Left ventricle myocardium inferior (tissue), 1 donor: ENCODE measurements at regions not wholly inside any gene's neighbourhood (a gene's known extent, or its start where the extent isn't known, plus 50 kb on each side); places are given as distances from the start of the nearest gene placed in this dataset.
A peak's percentile ranks its signal among the peaks of the same experiment; 100 is the strongest.

ENCODE experiments used
- DNase-seq: peaks from one replicate; pipeline ENCODE4 v3.0.0-alpha.2; 2020
- H3K27ac ChIP-seq: fragments of 200-600 bp; replicated peaks from 2 replicates; pipeline ENCODE4 v1.8.0; 2021
- H3K27me3 ChIP-seq: fragments of 200-600 bp; 2 replicates; pipeline ENCODE4 v1.8.0; 2021; ENCODE audit warnings: low read depth
- H3K36me3 ChIP-seq: fragments of 200-600 bp; 2 replicates; pipeline ENCODE4 v1.8.0; 2021
- H3K4me1 ChIP-seq: fragments of 200-600 bp; 2 replicates; pipeline ENCODE4 v1.8.0; 2021
- H3K4me3 ChIP-seq: fragments of 200-600 bp; 2 replicates; pipeline ENCODE4 v1.8.0; 2021; ENCODE audit warnings: mild to moderate bottlenecking, moderate library complexity
- H3K9me3 ChIP-seq: fragments of 200-600 bp; replicated peaks from 2 replicates; pipeline ENCODE4 v1.8.0; 2021
- CTCF ChIP-seq: fragments of 200-600 bp; IDR thresholded peaks from 2 replicates; pipeline ENCODE4 v1.8.0; 2021; ENCODE audit warnings: antibody characterized with exemption, mild to moderate bottlenecking, borderline replicate concordance
- intact Hi-C: fragments of 100-400 bp; cut with micrococcal nuclease; formaldehyde crosslinking; loops from one replicate; pipeline ENCODE4 v1.11.0; 2022
- donor health status: DM: no; HTN: yes; CAD: no; lungs with severe emphysema.

- Histone ChIP-seq H3K4me3 (no peak overlapping the region), H3K9me3 (no peaks in the 10 kb centered on the region), H3K36me3 (no peaks in the 10 kb centered on the region), H3K4me1 (peaks cover 46% of the 10 kb centered on the region), H3K27ac (peak overlapping the region; percentile 34), H3K27me3 (no peaks in the 10 kb centered on the region)
- intact Hi-C loops, result no loop called here
- TF ChIP-seq CTCF, result no peak
- DNase-seq, result peak; percentile 44
Observed at GRCh38 chr5:74201334-74202081, 439.0 kb downstream of the ENC1 start.

GRCh38 chr5:74200560-74200959, 440.0 kb downstream of the ENC1 start:
- DNase-seq, result no peak
- H3K27me3 ChIP-seq, result no peaks in the 10 kb centered on the region
- H3K4me3 ChIP-seq, result no peak overlapping the region
- H3K4me1 ChIP-seq, result peaks cover 36% of the 10 kb centered on the region
- H3K9me3 ChIP-seq, result no peaks in the 10 kb centered on the region
- H3K36me3 ChIP-seq, result no peaks in the 10 kb centered on the region
- no peak for TF ChIP-seq CTCF
- peak overlapping the region; percentile 34 for H3K27ac ChIP-seq
- intact Hi-C loops, result no loop called here

GRCh38 chr5:74199436-74200210, 440.9 kb downstream of the ENC1 start:
- intact Hi-C loops, result no loop called here
- no peak overlapping the region for H3K27ac ChIP-seq
- H3K27me3 ChIP-seq, result no peaks in the 10 kb centered on the region
- TF ChIP-seq CTCF, result no peak
- no peak for DNase-seq
- no peaks in the 10 kb centered on the region for H3K9me3 ChIP-seq
- no peaks in the 10 kb centered on the region for H3K36me3 ChIP-seq
- peaks cover 35% of the 10 kb centered on the region for H3K4me1 ChIP-seq
- H3K4me3 ChIP-seq, result no peak overlapping the region

GRCh38 chr5:74199005-74199404, 441.5 kb downstream of the ENC1 start:
- peaks cover 35% of the 10 kb centered on the region for H3K4me1 ChIP-seq
- H3K27me3 ChIP-seq, result no peaks in the 10 kb centered on the region
- DNase-seq, result no peak
- no peak overlapping the region for H3K27ac ChIP-seq
- no peaks in the 10 kb centered on the region for H3K9me3 ChIP-seq
- H3K4me3 ChIP-seq, result no peak overlapping the region
- intact Hi-C loops, result no loop called here
- no peak for TF ChIP-seq CTCF
- no peaks in the 10 kb centered on the region for H3K36me3 ChIP-seq

GRCh38 chr5:74198156-74198555, 442.4 kb downstream of the ENC1 start:
- no peak for TF ChIP-seq CTCF
- Histone ChIP-seq H3K27ac (no peak overlapping the region), H3K36me3 (no peaks in the 10 kb centered on the region), H3K9me3 (no peaks in the 10 kb centered on the region), H3K4me1 (peaks cover 35% of the 10 kb centered on the region), H3K27me3 (no peaks in the 10 kb centered on the region), H3K4me3 (no peak overlapping the region)
- no peak for DNase-seq
- intact Hi-C loops, result no loop called here
